ENCODE measurements at regions not wholly inside any gene's neighbourhood (a gene's known extent, or its start where the extent isn't known, plus 50 kb on each side); places are given as distances from the start of the nearest gene placed in this dataset.

DNA sequence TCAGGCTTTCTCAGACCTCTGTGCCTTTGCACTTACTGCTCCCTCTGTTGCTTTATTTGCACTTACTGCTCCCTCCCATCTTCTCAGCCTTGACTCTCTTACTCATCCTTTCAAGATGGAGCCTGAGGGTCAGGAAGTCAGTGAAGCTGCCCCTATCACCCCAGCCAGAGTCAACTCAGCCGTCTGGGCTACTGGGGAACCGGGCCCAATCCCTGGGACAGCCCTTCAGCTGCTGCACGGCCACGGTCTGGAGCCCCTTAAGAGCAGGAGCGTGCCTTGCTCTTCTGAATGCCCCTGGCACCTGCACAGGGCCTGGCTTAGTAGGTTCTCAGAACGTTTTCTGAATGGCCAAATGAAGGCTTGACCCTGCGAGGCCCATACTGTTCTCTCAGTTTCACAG, 244.4 kb downstream of the FOXD2 start:
- TF ChIP-seq POLR2A (IDR thresholded peaks at IDR 0.05; ENCODE audit: low read depth, low read length) (no peak), POLR2AphosphoS5 (IDR thresholded peaks at IDR 0.05; ENCODE audit: low read depth, low read length) (no peak), TAF1 (IDR thresholded peaks at IDR 0.05; ENCODE audit: low read depth, low read length) (no peak), PAX5 (IDR thresholded peaks at IDR 0.05; ENCODE audit: insufficient read depth, low read length, severe bottlenecking) (no peak), SPI1 (IDR thresholded peaks at IDR 0.05; ENCODE audit: low read depth, low read length) (no peak), POU2F2 (IDR thresholded peaks at IDR 0.05; ENCODE audit: low read depth, low read length) (no peak)

All from GM12891 (cell line).